Hematopoietic multipotent progenitor cell treated with erythropoietin and hydrocortisone succinate and interleukin-3 and kit ligand, for 8 days (in vitro differentiated cells): ENCODE measurements at regions not wholly inside any gene's neighbourhood (a gene's known extent, or its start where the extent isn't known, plus 50 kb on each side); places are given as distances from the start of the nearest gene placed in this dataset.
A peak's percentile ranks its signal among the peaks of the same experiment; 100 is the strongest.

Experiments
- DNase-seq: peaks from one replicate; pipeline ENCODE4 v3.0.0-alpha.2; 2015

GRCh38 chr4:153142700-153143438, 61.4 kb upstream of the TRIM2 start:
- DNase-seq: peak; percentile 82

GRCh38 chr4:153143527-153144348, 60.5 kb upstream of the TRIM2 start:
- no peak for DNase-seq

DNA sequence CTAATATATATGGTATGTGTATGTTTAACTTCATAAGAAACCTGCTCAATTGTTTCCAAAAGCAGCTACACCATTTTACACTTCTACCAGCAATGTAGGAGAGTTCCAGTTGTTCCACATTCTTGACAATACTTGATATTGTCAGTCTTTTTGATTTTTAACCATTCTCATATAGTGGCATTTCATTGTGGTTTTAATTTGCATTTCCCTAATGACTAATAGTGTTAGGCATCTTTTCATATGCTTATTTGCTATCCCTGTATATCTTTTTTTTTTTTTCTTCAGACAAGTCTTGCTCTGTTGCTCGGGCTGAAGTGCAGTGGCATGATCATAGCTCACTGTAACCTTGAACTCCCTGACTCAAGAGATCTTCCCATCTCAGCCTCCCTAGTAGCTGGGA, 58.2 kb upstream of the TRIM2 start:
- DNase-seq: no peak

DNA sequence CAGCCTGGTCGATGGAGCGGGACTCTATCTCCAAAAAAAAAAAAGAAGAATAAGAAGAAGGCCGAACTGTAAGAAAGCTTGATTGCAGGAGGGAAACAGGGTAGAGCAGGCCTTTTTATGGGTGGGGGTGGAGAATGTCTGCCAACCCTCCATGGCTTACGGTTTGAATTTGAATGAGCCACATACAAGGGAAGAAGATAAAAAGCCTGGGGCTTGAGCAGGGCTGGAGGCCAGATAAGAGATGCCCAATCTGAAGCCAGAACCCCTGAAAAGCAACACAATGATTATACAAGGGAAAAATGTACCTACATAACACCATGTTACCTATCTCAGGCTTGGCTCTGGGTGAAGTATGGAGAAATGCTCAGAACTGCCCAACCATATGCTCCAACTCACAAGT, 57.3 kb upstream of the TRIM2 start:
- DNase-seq: peak; percentile 48

GRCh38 chr4:153148791-153149190, 55.5 kb upstream of the TRIM2 start:
- DNase-seq: no peak

DNA sequence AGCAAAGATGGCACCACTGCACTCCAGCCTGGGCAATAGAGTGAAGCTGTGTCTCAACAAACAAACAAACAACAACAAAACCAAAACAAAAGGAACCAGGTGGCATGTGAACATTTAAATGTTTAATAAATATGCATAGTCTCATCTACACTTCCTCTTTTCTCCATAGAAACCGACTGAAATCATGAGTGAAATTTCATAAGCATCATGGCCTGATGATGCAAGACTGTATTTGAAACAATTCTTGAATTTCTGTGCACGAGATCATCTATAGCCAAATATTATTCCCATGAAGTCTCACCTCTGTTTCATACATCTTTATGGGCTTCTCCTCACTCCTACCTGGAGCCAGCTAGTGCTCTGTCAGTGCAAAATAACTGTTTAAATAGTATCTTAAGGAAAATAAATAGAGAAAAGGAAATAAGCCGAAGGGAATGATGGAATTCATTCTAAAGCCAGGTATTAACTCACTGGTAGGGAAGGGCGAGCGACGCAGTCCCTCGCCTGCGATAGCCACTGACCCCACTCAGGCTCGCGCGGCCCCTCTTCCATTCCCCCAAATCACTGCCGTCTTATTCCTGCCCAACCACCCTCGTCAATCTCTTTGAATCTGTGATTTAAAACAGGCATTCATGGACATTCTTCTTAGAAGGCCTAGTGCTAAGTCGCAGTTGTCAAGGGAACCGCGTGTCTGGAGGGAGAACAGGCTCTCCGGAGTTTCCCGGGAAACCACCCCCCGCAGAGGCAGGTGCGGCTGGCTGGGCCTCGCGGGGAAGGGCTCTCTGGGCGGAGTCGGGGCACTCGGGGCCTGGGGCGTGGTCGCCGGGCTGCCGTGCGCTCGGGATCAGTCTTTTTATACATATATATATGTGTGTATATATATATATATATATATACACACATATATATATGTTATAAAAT, 52.4 kb upstream of the TRIM2 start:
- DNase-seq: no peak

DNA sequence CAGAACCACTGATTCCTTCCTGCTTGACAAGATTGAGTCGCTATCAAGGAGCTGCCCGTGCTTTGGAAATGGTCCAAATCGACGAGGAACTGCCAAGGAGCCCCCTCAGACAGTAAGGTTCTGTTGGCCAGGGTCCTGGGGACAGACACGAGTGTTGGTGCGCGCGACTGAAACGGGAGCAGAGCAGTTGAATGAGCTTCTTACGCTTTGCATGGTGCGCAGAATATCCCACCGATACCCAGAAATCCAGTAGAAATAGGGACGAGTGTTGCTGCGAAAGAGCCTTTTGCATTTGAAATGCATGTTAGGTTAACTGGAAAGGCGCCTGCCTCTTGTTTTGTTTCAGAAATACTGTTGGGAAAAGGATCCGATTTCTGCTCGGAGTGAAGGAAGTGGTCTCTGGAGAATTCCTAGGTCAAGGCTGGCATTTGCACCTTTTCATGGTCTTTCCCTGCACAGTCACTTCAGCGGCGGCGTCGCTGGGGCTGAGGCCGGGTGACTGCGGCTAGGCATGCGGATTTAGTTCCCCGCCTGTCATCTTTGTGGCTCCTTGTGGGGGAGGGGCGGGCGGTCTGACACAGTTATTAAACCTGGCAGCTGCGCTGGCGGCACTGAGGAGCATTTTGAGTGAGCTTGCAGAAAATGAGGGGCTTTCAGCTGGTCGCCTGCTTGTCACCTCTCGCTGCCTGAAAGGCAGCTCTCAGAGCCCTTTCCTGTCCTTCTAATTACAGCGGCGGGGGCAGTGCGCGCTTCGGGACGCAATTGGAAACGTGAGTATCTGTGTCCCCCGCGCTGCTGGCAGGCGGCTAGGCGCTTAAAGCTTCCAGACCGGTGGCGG, 51.5 kb upstream of the TRIM2 start:
- peak; percentile 27 for DNase-seq

DNA sequence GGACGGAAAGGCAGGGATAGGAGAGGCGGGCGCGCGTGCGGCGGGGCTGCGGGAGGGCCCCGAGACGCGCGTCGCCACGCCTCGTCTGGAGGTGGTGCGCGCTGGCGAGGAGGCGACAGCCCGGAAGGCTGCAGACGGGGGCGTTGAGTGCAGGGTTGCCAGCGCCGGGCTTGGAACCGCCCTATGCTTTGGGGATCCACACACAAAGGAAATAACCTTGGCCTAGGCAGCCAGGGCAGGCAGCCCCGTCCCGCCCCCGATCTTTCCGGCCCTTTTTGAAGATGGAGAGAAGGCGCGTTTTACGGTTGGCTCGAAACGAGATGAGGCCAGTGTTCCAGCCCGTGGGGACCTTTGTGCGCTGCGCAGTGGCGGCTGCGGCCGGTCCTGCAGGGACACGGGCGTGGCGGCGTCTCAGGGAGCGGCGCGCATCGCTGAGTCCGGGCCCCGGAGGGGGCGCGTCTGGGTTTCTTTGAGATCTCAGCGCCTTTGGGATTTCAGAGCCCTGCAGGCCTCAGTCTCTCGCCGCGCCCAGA, 50.8 kb upstream of the TRIM2 start:
- peak; percentile 58 for DNase-seq

DNA sequence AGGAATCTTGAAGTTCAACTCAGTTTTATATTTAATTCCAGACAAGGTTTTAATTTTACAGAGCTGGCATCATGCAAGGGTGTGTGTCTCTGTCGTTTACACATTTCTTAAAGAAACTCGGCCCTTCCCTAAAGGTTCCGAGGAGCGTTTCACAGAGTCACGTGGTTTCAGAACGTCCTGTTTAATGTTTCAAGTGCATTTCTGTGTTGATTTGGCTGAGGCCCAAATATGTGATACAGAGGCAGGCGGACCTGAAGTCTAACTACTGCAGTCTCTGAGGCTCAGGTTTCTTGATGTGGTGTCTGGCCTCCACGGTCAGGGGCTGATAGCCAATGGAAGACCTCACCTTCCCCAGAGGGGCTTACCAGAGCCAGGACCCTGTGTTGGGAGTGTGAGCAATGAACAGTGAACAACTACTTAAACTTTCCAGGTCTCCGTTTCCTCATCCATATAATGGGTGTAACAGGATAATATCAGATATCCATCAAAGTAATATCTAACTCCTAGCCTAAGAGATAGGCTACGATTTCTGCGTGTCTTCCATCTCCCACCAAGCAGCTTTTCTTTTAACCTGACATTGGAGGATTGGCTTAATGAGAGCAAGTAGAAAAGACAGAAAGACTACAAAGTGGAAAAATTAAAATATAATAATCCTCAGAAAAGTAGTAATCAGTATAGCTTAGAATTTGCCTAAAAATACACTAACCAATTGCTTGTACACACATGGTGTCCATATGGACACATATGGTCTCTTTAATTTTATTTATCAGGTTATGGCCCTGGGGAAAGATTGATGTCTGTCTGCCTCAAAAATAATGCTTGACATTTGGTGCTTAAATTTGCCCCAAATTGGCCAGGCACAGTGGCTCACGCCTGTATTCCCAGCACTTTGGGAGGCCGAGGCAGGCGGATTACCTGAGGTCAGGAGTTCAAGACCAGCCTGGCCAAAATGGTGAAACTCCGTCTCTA, 50.0 kb upstream of the TRIM2 start:
- peak; percentile 73 for DNase-seq
